Fibroblast of skin of scalp (primary cell): ENCODE measurements at regions not wholly inside any gene's neighbourhood (a gene's known extent, or its start where the extent isn't known, plus 50 kb on each side); places are given as distances from the start of the nearest gene placed in this dataset.
"Not testable (repeated sequence)": the region's sequence is repeated elsewhere in the genome, so short reads cannot be mapped to it uniquely, and the experiment has no call there.

Source experiments
- DNase-seq: peaks from one replicate; pipeline ENCODE4 v3.0.0-alpha.2; 2013

GRCh38 chr18:64401268-64402060 lies 252.6 kb upstream of the LINC00305 start:
- DNase-seq, result no peak

DNA sequence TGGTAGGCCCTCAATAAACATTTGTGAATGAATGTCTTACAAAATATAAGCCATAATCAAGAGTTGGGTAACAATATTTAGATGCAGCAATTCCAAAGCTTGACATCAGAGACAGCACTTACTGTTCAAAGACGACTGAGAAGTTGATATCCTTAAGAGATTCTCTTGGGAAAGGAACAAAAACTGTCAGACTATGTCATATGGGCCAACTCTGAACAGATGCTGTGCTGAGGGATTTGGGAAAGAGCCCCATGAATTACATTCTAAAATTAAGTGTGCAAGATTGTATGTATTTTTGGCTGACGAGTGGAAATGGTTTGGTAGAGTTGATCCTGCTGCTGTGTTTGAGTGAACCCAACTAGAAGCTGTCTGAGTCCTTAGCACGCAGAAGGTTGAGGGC lies 250.7 kb upstream of the LINC00305 start:
- DNase-seq, result no peak

DNA sequence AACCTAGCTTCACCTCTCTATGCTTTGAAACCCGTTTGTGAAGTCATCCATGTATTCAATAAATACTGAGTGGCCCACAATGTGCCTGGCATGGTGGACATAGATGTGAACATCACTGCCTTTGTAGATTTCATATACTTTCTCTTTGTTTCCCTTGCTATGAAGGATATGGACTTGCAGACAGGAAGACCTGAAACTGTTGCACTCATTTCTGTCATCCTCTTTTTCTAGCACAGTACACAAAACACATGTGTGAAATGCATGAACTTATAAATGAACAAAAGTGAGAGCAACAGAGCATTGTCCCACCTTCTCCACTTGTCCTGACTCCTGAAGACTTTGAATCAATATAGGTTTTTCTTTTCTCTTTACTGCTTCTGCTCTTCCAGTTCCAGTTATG lies 249.4 kb upstream of the LINC00305 start:
- no peak for DNase-seq

- no peak for DNase-seq
These were observed 243.3 kb upstream of the LINC00305 start for GRCh38 chr18:64392202-64392601.

GRCh38 chr18:64384101-64384500 lies 235.2 kb upstream of the LINC00305 start:
- DNase-seq, result no peak

DNA sequence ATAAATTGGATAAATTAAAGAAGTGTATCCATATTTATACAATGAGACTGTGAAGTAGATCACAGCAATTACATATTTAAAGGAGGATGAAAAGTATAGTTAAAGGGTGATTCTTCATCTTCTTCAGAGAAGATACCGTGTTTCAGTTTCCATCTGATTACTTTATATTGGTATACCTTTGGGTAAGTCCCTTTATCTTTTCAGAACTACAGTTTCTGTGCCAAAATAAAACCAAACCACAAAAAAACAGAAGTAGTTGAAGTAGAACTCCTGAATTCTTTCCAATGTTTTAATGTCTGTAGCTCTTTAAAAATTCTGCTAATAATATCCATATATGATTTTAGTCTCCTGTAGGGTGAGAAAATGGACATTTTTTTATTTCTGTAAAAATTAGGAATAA lies 231.2 kb upstream of the LINC00305 start:
- DNase-seq, result no peak

DNA sequence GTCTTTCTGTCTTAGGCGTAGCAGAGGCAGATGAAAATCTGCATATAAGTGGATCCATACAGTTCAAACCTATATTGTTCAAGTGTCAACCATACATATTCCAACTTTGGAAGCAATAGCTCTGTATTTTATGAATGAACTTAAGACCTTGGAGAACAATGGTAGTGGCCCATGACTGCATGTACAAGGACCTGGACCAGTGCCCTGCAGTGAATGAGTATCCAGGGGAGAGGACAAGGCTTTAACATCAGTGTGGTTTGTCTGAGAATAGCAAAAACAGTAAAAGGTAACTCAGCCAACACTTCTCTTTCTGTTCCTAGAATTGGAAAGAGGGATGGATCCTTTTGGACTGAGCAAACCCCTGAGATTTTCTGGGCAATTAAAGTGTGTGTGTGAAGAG lies 230.8 kb upstream of the LINC00305 start:
- no peak for DNase-seq

- DNase-seq, result no peak
These were observed 228.6 kb upstream of the LINC00305 start for GRCh38 chr18:64377446-64377845.

GRCh38 chr18:64372850-64373249 lies 224.0 kb upstream of the LINC00305 start:
- DNase-seq, result no peak

DNA sequence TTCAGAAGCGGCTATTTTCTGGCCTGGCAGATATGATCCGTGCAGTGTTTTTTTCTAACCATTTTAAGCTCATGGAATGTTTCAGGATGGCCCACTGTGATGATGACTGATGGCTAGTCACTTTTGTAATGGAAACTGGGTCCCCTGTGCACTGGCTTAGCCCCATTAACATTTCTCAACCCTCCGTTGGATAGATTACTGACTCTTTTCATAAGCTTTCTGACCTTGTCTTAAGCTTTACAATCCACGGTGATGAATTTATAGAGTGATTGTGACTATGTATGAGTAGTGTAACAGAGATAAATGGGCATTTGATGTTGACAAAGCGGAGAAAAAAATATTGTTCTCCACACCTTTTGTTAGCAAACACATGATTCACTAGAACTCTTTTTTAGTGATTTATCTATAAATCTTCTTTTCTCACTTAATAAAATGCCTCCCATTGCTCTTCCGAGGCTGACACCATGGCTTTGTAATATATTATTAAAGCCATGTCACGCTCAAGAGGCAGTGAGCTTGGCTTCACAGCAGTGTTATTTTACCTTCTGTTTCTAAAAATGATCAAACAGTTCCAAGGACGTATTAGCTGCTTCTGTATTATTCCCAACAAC lies 221.0 kb upstream of the LINC00305 start:
- DNase-seq, result not testable (repeated sequence)

GRCh38 chr18:64365106-64365505 lies 216.2 kb upstream of the LINC00305 start:
- DNase-seq, result no peak

DNA sequence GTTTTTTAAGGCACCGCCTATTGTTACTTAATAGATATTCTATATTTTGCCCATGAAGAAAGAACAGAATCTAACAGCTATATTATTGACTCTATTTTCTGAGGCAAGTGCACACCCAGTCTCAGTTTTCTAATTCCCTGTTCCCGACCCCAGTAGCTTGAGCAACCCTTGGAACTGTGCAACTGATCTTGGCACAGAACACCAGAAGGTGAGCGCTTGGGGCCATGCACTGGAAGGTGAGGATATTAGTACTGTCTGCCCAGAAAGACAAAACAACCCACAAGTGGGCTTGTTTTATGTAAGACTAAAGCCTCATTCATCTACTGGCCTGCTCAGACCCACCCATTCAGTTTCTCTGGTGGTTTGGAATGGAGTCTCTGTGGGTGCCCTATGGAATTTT lies 188.8 kb upstream of the LINC00305 start:
- no peak for DNase-seq

DNA sequence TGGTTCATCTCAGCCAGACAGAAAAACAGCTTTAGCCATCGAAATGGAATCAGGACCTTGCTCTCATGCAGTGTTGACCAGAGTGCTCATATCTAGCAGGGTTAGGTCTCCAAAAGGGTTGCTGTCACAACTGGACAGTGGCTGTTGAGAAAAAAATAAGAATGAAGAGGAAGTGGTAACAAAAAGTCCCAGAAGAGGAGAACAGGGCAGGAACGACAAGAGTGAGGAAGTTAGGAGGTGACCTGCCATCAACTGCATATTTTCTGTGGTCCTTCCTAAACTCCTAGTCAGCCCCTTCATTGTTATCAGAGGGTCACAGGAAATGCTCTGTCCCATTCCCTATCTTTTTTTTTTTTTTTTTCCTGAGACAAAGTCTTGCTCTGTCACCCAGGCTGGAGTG lies 188.1 kb upstream of the LINC00305 start:
- no peak for DNase-seq

DNA sequence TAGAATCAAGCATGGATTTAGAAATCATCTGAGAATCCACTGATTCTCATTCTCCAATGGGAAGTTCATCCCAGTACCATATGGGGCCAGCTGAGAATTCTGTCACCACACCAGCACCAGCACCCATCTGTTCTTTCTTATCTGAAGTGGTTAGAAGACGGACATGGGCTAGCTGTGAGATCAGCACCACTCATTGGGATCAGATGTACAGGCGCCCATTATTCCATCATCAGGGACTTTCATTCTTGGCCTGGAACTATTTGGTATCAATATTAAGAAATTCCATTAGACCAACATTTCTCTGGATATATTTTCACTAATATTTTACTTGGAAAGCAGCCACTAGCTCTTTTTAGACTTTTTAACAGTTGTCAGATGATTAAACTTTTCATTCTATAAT lies 185.9 kb upstream of the LINC00305 start:
- peak; percentile 43 for DNase-seq

DNA sequence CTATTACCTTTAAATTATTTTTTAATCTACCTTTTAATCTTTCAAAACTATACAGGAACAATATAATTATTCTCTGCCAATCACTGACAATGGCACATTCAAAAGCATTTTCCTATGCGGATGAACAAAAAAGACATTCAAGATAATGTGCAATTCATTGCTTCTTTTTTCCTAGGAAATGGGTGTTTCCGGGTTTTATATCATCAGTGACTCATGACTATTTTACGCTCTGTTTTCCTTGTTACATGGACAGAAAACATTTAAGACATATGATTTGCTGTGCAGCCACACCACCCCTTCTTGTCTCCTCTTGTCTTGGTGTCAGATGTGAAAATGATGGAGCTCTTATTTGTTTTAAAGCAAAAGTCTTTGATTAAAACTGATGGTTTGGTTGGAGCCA lies 184.7 kb upstream of the LINC00305 start:
- no peak for DNase-seq

DNA sequence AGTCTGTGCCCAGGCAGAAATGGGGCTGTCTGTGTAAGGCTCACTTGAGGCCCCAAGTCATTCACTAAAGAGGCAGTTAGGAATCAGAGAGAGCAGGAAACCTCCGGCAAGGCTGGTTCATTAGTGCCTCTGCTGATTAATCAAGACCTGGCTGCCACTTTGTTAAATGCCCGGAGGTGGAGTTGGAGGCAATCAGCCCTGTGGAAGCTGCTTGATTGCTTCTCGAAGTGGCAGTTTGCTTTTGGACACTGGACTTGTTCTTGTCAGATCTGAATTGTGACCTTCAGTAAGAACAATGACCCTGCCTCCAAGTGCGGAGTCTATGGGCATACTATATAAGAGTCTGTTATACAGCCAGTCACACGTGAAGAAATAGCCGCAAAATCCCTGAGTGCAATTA lies 183.9 kb upstream of the LINC00305 start:
- no peak for DNase-seq

DNA sequence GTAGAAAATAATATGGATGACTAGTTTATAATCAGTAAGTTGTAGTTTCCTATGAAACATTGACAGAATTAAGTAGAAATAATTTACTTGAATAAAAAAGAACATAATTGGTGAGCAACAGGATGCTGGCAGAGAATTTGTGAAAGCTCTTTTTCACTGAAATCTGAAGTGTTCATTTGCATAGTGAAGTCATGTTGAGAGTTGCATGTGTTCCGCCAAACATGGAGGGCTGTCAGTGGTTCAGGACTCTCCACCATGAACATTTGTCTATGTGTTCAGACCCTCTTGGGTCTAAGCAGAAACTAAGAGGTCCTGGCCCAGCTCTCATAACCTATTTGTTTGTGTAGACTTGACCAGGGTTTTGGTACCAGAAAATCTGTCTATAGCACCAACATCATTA lies 182.5 kb upstream of the LINC00305 start:
- DNase-seq, result no peak

DNA sequence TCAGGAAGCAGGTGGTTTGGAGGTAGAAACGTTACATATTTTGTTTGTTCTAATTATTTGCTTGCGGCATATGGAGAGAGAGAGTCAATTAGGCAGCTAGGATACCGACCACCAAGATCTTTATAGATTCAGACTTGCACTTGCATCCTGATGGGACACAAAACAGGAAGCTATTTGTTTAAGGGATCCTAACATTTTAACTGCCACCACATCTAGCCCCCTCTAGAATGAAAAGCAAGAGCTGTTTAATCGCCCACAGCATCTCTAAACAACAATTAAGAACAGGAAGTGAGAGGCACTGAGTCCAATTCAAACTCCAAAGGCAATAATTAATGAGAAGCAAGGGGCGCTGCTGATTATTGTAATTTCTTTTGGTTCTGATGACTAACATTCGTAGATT lies 182.0 kb upstream of the LINC00305 start:
- DNase-seq, result no peak

DNA sequence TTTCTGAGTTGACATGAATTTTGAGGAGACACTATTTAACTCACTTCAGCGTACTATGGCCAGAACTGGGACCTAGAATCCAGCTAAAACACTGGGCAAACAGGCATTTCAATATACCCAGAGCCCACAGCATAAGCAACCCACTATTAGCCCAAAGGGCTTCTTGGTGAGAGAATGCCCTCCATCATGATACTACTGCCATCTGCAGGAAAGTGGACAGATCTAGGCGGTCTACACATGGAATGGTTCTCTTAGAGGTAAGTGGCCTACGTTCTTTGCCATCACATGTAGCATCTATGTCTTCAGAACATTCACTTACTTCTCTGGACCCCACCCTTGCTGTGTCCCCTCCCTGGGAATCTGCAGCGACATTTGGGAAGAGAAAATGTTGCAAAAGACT lies 181.3 kb upstream of the LINC00305 start:
- peak; percentile 4 for DNase-seq

- no peak for DNase-seq
These were observed 173.3 kb upstream of the LINC00305 start for GRCh38 chr18:64322189-64322588.

GRCh38 chr18:64318547-64318946 lies 169.7 kb upstream of the LINC00305 start:
- no peak for DNase-seq

GRCh38 chr18:64311859-64312258 lies 163.0 kb upstream of the LINC00305 start:
- no peak for DNase-seq

GRCh38 chr18:64295839-64296238 lies 147.0 kb upstream of the LINC00305 start:
- no peak for DNase-seq

DNA sequence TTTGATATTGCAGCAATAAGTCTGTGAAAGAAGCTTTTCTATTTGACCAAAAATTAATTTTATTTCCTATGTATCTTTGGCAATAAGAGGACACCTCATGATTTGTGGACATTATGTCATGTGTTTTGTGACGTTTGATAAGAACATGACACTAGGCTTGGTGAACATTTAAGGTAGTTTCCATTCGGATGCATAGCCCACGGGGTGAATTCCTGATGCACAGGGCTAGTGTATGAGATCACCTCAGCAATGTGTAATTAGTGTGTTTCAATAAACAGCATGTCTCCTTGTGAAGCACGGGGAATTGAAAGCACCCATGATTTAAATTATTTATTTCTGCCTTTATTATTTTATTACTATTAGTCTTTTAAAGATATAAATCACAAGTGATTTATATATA lies 146.1 kb upstream of the LINC00305 start:
- DNase-seq, result no peak

- DNase-seq, result no peak
These were observed 139.5 kb upstream of the LINC00305 start for GRCh38 chr18:64288432-64288831.
